NCI-H2081 (cell line): ENCODE measurements at regions not wholly inside any gene's neighbourhood (a gene's known extent, or its start where the extent isn't known, plus 50 kb on each side); places are given as distances from the start of the nearest gene placed in this dataset.
"Not testable (repeated sequence)": the region's sequence is repeated elsewhere in the genome, so short reads cannot be mapped to it uniquely, and the experiment has no call there.

Experiments
- DNase-seq, 2 experiments: peaks; one replicate each; lab custom pipeline; 2025; lab: John Stamatoyannopoulos, UW

DNA sequence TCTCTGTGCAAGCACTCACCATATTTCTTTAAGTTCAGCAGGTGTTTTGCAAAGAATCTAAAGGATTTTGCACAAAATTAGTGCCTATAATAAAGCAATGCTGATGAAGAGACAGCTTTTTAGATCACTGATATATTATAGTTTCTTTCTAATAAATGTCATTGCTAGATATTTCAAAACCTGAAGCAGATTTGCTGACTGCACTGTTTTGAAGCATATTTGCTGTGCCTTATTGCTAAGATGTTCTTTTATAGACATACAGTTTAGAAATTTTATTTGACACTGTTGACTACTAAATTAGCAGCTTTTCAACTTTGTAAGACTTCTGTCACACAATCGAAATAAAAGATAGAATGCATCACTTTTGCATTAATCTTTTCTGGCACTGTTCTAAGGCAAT, 620.9 kb upstream of the CELF4 start:
- no peak for DNase-seq

DNA sequence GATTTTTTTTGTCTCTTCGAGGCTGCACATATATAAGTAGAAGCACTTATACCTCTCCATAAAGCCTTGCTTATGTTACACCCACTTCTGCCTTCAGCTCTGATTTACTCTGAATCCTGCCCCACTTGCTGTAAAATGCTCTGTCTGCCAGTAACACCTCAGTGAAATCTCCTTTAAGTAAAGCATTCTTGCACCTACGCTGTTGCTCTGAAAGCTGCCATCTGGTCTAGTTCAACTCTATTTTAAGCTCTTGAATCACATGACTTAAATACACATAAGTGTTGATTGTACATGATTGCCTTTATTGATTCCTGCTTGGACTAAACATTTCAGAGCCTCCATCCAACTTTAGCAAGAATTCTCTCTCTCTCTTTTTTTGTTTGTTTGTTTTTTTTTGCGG, 609.0 kb upstream of the CELF4 start:
- DNase-seq, result no peak

DNA sequence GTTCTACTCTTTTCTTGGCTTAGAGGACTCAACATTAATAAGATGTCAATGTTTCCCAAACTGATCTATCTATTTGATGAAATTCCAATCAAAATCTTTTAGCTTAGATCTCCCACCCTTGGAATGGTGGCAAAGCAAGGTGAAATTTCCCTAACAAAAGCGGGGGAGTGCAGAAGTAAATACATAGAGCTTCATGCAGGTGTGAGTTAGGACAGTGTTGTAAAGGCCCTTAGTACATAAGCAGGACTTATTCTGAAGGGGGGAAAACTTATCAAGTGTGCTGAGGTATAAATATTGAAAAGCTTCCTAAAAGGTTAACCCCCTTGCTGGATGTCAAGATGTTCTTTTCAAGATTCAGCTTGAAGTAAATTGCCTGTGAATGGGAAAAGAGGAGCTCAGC, 608.6 kb upstream of the CELF4 start:
- DNase-seq, result no peak

DNA sequence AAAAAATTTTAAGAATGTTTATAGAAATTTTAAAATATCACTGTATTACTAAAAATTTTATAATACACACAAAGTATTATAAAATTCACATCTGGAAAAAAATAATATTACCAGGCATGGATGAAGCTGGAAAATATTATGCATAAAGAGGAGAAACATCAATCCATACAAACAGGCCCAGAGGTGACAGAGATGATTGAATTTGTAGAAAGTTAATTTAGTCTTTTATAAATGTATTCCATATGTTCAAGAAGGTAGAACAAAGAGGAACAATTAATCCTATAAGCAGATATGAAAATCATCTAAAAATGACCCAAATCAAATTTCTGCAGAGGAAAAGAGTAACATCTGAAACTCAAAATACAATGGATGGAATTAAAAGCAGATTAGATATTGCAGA, 605.2 kb upstream of the CELF4 start:
- DNase-seq, result no peak

DNA sequence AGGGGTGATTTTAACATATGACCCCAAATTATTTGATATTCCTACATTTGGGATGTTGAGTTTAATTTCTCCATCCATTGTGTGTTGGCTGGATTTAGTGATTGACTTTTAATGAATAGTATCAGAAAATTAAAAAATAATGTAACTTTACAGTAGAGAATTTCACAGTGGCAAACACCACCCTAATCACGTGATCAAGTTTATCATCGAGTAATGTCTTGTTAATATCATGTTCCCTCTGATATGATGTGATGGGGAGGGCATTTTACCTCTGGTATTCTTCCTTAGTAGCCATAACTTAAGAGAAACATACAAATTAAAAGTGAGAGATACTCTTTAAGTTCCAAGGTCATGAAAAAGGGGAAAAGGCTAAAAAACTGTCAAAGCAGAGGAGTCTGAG, 602.0 kb upstream of the CELF4 start:
- no peak for DNase-seq

DNA sequence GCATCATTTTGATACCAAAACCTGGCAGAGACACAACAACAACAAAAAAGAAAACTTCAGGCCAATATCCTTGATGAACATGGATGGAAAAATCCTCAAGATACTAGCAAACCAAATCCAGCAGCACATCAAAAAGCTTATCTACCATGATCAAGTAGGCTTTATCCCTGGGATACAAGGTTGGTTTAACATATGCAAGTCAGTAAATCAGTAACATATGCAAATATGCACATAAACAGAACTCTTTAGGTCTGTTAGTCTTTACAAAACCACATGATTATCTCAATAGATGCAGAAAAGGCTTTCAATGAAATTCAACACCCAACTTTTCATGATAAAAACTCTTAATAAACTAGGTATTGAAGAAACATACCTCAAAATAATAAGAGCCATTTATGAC, 587.5 kb upstream of the CELF4 start:
- not testable (repeated sequence) for DNase-seq

DNA sequence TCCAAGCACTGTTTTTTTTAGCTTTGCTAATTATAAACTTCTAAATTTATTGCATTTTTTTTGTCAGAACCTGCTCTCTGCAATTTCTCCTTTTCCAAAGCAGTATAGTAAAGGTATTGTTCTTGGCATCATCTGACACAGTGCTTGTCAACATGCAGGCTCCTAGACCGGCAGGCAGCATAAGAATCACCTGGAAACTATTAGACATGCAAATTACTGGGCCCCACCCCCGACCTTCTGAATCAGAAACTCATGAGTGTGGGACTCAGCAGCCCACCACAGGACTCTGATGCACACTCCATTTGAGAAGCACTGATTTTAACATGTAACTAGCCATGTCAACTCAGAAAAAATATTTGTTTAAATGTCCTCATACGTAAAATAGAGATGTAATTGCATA, 551.1 kb upstream of the CELF4 start:
- peak in 1 of 2 experiments; percentile 3 for DNase-seq

DNA sequence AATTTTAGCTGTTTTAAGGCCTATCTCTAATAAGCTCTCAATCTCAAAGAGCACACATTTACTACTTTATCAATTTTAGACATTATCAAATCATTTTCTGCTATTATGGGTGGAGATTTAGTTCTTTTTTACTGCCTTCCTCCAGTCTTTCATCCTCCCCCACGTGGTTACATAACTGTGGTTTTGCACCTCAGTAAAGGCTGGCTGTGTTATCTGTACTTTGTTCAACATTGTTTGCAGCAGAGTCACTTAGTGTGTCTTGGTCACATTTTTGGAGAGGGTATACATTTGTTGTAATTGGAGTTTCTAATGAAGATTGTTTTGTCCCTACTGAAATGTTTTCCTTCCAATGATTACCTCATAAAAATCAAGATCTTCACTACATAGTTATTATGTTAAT, 549.6 kb upstream of the CELF4 start:
- DNase-seq, result no peak

DNA sequence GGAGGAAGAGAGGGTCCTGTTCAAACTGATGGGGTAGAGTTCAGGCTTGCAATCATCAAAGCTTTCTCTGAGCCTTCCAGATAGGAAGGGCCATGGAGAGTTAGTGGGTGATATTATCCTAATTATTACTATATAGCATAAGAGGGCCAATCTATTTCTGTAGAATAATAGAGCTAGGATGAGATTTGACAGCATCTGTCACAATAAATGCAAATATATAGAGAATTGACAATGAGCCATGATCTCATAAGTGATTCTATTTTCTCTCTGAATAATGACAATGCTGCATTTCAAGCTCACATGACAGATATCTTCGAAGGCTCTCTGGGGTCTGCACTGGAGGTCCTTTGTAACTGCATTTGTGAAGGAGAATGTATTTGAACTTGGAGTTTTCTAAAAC, 521.9 kb upstream of the CELF4 start:
- no peak for DNase-seq

DNA sequence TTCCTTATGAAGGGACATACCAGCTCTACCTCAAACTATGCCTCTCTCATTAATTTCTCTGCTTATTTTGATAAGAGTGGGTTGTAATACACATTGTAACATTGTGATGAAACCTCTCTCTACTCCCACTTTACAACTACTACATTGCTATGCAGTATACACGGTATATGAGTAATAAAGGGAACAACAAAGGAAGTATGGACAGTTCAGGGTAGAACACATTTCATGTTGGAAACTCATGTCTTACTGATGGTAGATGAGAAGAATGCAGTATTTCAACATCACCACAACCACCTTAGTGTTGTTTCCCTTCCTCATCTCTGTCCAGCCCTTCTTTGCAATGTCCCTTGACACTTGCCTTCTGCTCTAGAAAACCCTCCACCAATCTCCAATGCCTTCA, 515.9 kb upstream of the CELF4 start:
- DNase-seq, result no peak

DNA sequence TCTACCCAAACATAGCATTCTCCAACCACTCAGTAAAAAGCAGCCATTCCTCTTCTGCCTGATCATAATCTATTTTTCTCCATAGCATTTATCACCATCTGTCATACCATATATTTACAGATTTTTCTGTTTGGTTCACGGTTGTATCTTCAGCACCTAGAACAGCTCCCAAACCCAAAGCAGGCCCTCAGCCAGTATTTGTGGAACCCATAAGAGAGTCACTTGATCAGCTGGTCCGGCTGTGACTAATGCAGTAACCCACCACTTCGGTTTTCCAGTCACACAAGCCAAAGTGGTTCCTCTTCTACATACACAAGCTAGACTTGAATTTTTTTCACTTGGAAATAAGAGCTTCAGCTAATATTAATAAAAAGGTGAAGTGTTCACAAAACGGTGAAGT, 511.6 kb upstream of the CELF4 start:
- DNase-seq, result no peak

DNA sequence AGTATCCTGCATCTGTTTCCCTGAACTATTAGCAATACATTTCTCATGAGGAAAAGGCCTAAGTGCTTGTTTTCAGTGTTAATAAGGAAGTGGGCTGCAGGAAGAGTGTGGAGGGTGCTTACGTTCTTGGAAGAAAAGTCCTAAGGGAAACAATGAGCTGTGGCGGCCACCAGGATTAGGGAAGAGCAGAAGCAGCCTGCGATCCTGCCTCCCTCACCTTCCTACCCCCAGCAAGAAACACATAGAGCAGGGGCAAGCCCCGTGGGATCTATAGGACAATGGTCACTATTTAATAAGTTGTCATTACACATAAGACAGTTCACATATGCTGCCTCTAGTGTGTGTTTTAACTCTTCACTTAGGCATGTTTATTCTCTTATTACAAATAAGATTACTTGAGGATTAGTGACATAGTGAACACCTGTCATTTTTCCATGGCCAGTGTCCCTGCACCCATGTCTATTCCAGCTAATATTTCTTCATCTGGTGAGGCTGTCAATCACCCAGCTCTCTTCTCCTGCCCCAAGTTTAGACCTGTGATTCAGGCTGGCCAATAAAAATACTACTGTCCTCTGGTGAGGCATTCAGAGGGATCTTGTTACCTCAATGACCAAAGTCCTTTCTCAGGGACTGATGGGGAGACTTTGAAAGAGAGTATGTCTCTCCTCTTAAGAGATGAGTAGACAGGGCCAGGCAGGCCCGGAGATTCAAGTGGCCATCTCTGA, 510.9 kb upstream of the CELF4 start:
- no peak for DNase-seq

DNA sequence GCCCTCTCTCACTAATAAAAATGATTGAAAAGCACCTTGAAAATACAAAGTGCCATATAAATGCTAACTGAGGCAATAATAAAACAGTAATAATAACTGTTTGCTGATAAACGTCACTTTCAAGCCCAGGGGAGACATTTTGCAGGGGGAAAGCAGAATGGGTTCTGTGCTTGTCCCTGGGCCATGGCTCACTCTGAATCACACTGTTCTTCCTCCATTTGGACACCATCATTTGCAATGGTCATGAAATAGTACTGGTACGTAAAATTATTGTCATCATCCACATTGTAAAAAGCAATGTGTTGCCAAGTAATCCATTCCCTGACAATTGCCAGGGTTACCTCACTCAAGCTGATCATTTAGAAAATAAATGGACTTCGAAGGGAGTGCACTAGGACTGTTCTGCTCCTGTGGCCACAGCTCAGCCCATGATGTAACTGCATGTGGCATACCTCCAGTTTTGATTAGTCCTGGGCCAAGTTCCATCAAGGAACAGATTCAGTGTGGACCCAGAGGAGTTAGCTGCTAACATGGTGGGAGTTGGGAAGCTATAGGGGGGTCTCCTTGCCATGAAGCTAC, 508.8 kb upstream of the CELF4 start:
- no peak for DNase-seq

DNA sequence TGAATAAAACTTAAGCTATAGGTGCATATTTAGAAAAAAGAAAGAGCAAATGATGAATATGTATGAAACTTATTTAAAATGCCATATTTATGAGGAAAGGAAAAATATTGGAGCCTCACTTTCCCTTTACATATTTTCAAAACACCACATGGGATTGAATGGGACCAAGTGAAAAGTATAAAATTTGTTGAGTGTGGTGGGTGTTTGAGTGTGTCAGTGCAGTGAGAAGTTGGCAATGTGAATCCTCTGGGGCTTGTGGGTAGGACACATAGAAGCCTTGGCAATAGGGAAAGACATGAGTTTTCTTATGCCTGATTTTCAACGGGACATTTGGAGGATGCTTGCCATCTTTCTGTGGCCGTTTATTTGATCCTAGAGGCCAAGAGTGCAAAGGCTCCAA, 502.2 kb upstream of the CELF4 start:
- no peak for DNase-seq

DNA sequence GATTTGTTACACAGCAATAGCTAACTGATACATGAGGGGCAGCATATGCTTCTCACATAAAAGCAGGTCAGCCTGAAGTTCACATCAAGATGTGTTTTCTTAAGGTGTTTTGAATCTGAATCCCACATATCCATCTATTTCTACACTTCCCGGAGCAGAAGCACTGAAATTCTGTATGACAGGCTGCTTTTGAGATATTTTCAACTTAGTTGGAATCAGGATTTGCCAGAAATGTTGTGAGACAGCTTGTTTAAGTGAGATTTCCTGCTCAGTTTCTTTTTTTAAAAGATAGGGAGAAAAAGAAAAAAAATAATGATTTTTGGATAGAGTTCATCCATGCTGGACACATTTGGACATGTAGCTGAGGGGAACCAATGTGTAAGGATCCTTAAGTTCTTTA, 501.5 kb upstream of the CELF4 start:
- no peak for DNase-seq

DNA sequence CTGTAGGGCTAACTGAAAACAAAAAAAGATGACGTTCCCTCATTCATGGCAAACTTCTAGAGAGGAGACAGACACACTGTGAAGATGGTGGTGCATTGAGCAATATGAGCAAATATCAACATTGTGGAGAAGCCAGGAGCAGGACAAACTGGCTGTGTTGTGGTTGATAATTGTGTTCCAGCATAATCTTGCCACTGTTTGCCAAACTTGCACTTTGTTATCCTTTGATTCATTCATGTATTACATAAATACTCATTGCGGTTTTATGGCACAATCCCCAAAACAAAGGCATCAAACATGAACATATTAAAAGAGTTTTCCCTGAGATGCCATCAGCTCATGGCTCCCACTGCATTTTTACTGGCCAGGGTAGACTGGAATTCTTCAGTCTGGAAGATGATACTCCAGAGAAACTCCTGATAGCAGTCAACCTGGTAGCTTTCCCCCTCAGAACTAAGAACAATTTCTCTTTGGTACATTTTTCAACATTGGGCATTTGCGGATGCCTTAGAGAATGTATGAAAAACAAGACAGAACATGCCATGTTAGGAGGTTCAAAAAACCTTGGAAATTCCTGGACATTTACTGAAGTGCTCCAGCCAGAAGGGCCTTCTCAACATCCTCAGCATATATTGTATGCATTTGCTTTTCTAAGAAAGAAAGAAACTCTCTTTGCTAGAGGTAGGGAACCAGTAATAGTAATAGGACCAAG, 487.4 kb upstream of the CELF4 start:
- DNase-seq, result no peak

DNA sequence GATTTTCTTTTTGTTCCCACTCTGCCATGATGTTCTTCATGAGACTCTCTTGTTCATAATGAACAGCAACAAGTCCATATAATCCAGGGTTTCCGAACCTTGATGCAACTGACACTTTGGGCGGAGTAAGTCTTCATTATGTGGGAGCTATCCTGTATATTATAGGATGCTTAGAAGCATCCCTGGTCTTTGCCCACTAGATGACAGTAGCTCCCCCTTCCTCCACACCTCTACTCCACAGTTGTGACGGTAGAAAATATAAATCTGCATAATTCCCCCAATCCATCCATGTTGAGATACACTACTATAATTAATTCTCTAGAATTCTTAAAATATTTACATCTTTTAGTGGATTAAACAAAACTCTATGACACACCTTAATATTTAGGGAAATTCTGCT, 482.2 kb upstream of the CELF4 start:
- DNase-seq, result no peak

DNA sequence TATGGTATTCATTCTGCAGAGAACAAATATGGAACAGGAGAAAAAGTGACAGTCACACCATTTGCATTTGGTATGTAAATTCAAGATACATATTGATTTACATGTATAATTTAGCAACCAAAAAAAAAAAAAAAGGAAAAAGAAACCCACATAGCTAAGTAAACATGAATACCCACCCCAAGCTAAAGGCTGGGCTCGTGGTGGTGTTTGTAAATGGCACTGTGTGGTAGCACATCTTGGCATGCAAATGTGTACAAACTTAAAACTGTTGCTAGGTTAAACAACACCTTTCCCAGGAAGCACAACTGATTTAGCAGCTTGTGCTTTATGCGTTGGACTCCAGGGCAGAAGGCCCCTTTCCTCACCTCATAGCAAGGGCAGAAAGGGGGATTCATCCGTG, 481.1 kb upstream of the CELF4 start:
- DNase-seq, result no peak

DNA sequence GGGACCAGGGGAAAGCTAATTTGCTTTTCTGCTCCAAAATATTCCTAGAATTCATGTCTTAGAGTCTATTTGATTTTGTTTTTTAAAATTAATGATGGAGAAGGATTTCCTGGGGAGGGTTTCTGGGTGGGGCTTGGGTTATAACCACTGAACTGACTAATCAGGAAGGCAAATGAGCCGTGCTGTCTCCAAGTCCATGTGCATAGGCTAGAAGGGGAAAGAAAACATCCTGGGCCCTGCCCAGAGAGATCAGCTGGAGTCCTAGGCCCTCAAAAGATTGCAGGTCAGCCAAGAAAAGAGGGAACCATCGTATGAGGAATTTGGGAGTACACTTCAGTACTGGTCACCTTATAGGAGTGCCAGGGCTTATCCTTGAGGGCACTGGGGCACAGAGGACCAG, 480.2 kb upstream of the CELF4 start:
- no peak for DNase-seq

DNA sequence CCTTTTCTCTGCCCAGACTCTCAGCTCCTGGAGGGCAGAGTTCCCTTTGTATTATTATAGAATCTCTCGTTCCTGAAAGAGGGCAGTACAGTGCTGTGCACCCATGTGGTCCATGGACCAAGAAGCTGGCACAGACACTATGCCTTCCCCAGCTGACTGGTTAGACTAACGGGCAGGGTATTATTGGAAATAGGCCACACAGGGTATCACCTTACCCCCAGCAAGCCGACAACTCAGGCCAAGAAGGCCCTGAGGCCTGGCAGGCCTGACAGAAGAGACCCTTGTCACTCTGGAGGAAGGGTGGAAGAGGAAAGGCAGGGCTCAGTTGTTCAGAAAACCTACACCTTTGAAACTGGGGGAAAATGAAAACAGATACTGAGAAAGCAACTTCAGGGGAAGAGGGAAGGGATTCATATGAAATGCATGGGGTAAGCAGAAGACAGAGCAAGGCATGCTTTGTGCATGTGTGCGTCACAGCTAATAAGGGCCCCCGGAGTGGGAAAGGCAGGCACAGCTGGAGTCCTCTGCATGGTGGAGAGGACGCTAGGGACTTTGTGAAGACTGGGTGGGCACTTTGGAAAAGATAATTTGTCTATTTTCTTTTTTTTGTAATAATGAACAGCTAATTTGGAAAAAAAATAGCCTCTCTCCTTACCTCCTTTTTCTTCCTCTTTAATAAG, 476.8 kb upstream of the CELF4 start:
- DNase-seq, result no peak

DNA sequence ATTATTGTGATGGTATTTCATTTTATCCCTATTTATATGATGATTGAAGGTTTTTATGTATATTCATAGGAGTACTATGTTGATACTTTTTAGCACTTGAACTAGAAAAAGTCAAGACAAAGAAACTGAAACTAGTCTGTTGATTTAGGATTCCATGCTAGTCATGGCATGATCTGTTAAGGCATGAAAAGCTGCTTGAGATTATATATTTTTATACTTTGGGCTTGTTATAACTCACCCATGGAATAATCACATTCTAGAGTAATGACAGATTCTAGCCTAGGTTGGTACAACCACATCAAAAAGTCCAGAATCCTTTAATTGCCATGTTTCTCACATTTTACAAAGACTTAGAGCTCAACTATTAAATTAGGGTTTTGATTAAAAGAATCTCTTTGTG, 472.6 kb upstream of the CELF4 start:
- DNase-seq, result no peak

DNA sequence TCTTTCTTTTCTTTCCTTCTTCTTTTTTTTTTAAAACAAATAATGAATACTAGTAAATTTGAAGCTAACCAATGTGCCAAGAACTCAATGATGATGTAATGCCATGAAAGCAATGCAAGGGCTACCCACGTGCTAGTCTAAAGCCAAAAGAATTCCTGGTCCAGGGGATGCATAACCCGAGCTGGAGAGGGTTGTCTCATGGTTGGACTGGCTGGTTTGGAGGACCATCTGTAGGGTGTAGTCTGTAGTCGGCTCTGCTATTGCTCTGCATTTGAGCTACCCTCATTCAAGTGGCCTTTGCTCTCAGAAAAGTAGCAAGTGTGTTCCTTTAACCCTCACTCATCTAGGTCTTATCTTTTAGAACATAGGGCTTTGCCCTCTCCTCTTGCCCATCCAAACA, 469.6 kb upstream of the CELF4 start:
- DNase-seq, result no peak

DNA sequence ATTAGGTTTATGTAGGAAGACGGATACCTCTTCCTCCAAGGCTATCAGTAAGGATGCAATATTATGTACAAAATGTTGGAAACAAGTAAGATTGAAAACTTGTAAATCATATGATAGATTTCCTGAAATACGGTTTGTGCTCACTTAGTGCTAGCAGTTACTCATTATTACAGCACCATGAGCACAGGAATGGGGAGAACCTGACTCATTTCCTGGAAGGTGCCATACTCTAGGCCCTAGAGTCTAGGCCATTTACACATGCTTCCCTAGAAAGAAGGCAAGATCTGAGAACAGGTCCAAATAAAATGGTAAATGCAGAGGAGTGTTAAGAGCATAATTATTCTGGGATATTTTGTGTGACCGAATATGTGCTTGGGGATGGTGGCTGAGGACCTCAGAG, 467.7 kb upstream of the CELF4 start:
- DNase-seq, result no peak
